GM12892 (cell line): ENCODE measurements at regions not wholly inside any gene's neighbourhood (a gene's known extent, or its start where the extent isn't known, plus 50 kb on each side); places are given as distances from the start of the nearest gene placed in this dataset.

Source experiments
- DNase-seq: peaks from one replicate; pipeline ENCODE4 v3.0.0; 2011; ENCODE audit not compliant: insufficient read length
- FAIRE-seq: peaks from 2 replicates; lab custom pipeline; 2011; peaks lifted over from hg19 to GRCh38; lab: Jason Lieb, UNC
- POLR2A ChIP-seq: IDR thresholded peaks from 2 replicates; pipeline ENCODE4 v1.6.1; 2011; ENCODE audit warnings: low read depth, low read length, control low read depth
- POLR2AphosphoS5 ChIP-seq: IDR thresholded peaks from 2 replicates; pipeline ENCODE4 v1.6.1; 2011; ENCODE audit warnings: low read depth, low read length, control low read depth
- TAF1 ChIP-seq: IDR thresholded peaks from 2 replicates; pipeline ENCODE4 v1.6.1; 2011; ENCODE audit warnings: low read depth, mild to moderate bottlenecking, control low read depth, low read length, borderline replicate concordance

- FAIRE-seq (no peak), DNase-seq (no peak)
- TF ChIP-seq POLR2AphosphoS5 (no peak), POLR2A (no peak), TAF1 (no peak)
Observed at GRCh38 chr6:74872754-74873476, 332.9 kb downstream of the COL12A1 start.

GRCh38 chr6:74871757-74872156 lies 334.1 kb downstream of the COL12A1 start:
- no peak for TF ChIP-seq TAF1
- no peak for TF ChIP-seq POLR2AphosphoS5
- TF ChIP-seq POLR2A, result no peak
- DNase-seq (no peak), FAIRE-seq (no peak)

- FAIRE-seq, result no peak
- DNase-seq, result no peak
- TF ChIP-seq TAF1 (no peak), POLR2A (no peak), POLR2AphosphoS5 (no peak)
Observed at GRCh38 chr6:74870403-74870802, 335.4 kb downstream of the COL12A1 start.

GRCh38 chr6:74867291-74867690 lies 338.6 kb downstream of the COL12A1 start:
- no peak for DNase-seq
- no peak for TF ChIP-seq TAF1
- no peak for TF ChIP-seq POLR2A
- no peak for TF ChIP-seq POLR2AphosphoS5
- no peak for FAIRE-seq

- no peak for DNase-seq
- TF ChIP-seq POLR2A (no peak), POLR2AphosphoS5 (no peak), TAF1 (no peak)
- no peak for FAIRE-seq
Observed at GRCh38 chr6:74863968-74864367, 341.9 kb downstream of the COL12A1 start.

- no peak for FAIRE-seq
- DNase-seq, result no peak
- TF ChIP-seq POLR2A, result no peak
- TF ChIP-seq TAF1, result no peak
- TF ChIP-seq POLR2AphosphoS5, result no peak
Observed at GRCh38 chr6:74860456-74860855, 345.4 kb downstream of the COL12A1 start.

GRCh38 chr6:74857157-74857556 lies 348.7 kb downstream of the COL12A1 start:
- TF ChIP-seq POLR2AphosphoS5 (no peak), TAF1 (no peak), POLR2A (no peak)
- FAIRE-seq, result no peak
- DNase-seq, result no peak

- DNase-seq (no peak), FAIRE-seq (no peak)
- no peak for TF ChIP-seq POLR2AphosphoS5
- no peak for TF ChIP-seq TAF1
- no peak for TF ChIP-seq POLR2A
Observed at GRCh38 chr6:74853991-74854390, 351.9 kb downstream of the COL12A1 start.

- TF ChIP-seq POLR2AphosphoS5 (no peak), POLR2A (no peak), TAF1 (no peak)
- FAIRE-seq, result no peak
- no peak for DNase-seq
Observed at GRCh38 chr6:74851596-74851995, 354.3 kb downstream of the COL12A1 start.

- FAIRE-seq, result no peak
- no peak for DNase-seq
- TF ChIP-seq POLR2A, result no peak
- no peak for TF ChIP-seq TAF1
- TF ChIP-seq POLR2AphosphoS5, result no peak
Observed at GRCh38 chr6:74840953-74841352, 364.9 kb downstream of the COL12A1 start.

- DNase-seq, result no peak
- no peak for FAIRE-seq
- TF ChIP-seq TAF1 (no peak), POLR2AphosphoS5 (no peak), POLR2A (no peak)
Observed at GRCh38 chr6:74834967-74835366, 370.9 kb downstream of the COL12A1 start.

GRCh38 chr6:74826263-74826662 lies 379.6 kb downstream of the COL12A1 start:
- FAIRE-seq (no peak), DNase-seq (no peak)
- TF ChIP-seq POLR2A (no peak), TAF1 (no peak), POLR2AphosphoS5 (no peak)

GRCh38 chr6:74814440-74814839 lies 391.4 kb downstream of the COL12A1 start:
- no peak for DNase-seq
- FAIRE-seq, result no peak
- no peak for TF ChIP-seq TAF1
- no peak for TF ChIP-seq POLR2A
- TF ChIP-seq POLR2AphosphoS5, result no peak
